ENCODE measurements at regions not wholly inside any gene's neighbourhood (a gene's known extent, or its start where the extent isn't known, plus 50 kb on each side); places are given as distances from the start of the nearest gene placed in this dataset.
"Not testable (repeated sequence)": the region's sequence is repeated elsewhere in the genome, so short reads cannot be mapped to it uniquely, and the experiment has no call there.

- H3K27me3 Mint-ChIP-seq, result peaks cover 31% of the 10 kb centered on the region
- intact Hi-C loops (cut with micrococcal nuclease); H3K9me3 Mint-ChIP-seq; H3K4me1 Mint-ChIP-seq (ENCODE audit: low read depth); H3K4me3 Mint-ChIP-seq; H3K27ac Mint-ChIP-seq; H3K36me3 Mint-ChIP-seq (ENCODE audit: low read depth): not testable (repeated sequence)
These were observed 156.4 kb upstream of the ETV3 start for GRCh38 chr1:157294387-157295145.

- Mint-ChIP-seq H3K27ac (no peak overlapping the region), H3K27me3 (peaks cover 39% of the 10 kb centered on the region), H3K9me3 (no peaks in the 10 kb centered on the region), H3K36me3 (ENCODE audit: low read depth) (no peaks in the 10 kb centered on the region), H3K4me1 (ENCODE audit: low read depth) (peaks cover 12% of the 10 kb centered on the region), H3K4me3 (no peak overlapping the region)
- intact Hi-C loops (cut with micrococcal nuclease), result no loop called here
These were observed 154.8 kb upstream of the ETV3 start for GRCh38 chr1:157292809-157293564.

- peaks cover 41% of the 10 kb centered on the region for H3K27me3 Mint-ChIP-seq
These were observed 154.1 kb upstream of the ETV3 start for GRCh38 chr1:157292302-157292701.

GRCh38 chr1:157291083-157291482 is 152.9 kb upstream of the ETV3 start:
- no peak overlapping the region for H3K4me3 Mint-ChIP-seq
- H3K27me3 Mint-ChIP-seq, result peaks cover 42% of the 10 kb centered on the region
- no peaks in the 10 kb centered on the region for H3K36me3 Mint-ChIP-seq (ENCODE audit: low read depth)
- no peaks in the 10 kb centered on the region for H3K9me3 Mint-ChIP-seq
- H3K27ac Mint-ChIP-seq, result no peak overlapping the region
- H3K4me1 Mint-ChIP-seq (ENCODE audit: low read depth), result peaks cover 12% of the 10 kb centered on the region
- intact Hi-C loops (cut with micrococcal nuclease), result no loop called here

More at GRCh38 chr1:157292302-157292701, 154.1 kb upstream of the ETV3 start:
- intact Hi-C loops (cut with micrococcal nuclease), result no loop called here
- Mint-ChIP-seq H3K9me3 (no peaks in the 10 kb centered on the region), H3K4me1 (ENCODE audit: low read depth) (peaks cover 12% of the 10 kb centered on the region), H3K4me3 (no peak overlapping the region), H3K36me3 (ENCODE audit: low read depth) (no peaks in the 10 kb centered on the region), H3K27ac (no peak overlapping the region)

- Mint-ChIP-seq H3K4me3 (no peak overlapping the region), H3K4me1 (ENCODE audit: low read depth) (peaks cover 12% of the 10 kb centered on the region), H3K9me3 (no peaks in the 10 kb centered on the region), H3K27me3 (peaks cover 41% of the 10 kb centered on the region), H3K36me3 (ENCODE audit: low read depth) (no peaks in the 10 kb centered on the region), H3K27ac (no peak overlapping the region)
- intact Hi-C loops (cut with micrococcal nuclease), result no loop called here
These were observed 151.4 kb upstream of the ETV3 start for GRCh38 chr1:157289424-157290105.

GRCh38 chr1:157288996-157289395 is 150.8 kb upstream of the ETV3 start:
- no peak overlapping the region for H3K27ac Mint-ChIP-seq

GRCh38 chr1:157288492-157288891 is 150.3 kb upstream of the ETV3 start:
- H3K9me3 Mint-ChIP-seq, result no peaks in the 10 kb centered on the region
- H3K4me3 Mint-ChIP-seq, result no peak overlapping the region
- H3K27me3 Mint-ChIP-seq, result peaks cover 44% of the 10 kb centered on the region
- no peaks in the 10 kb centered on the region for H3K36me3 Mint-ChIP-seq (ENCODE audit: low read depth)
- no peak overlapping the region for H3K27ac Mint-ChIP-seq
- H3K4me1 Mint-ChIP-seq (ENCODE audit: low read depth), result peaks cover 12% of the 10 kb centered on the region
- intact Hi-C loops (cut with micrococcal nuclease), result no loop called here

More at GRCh38 chr1:157288996-157289395, 150.8 kb upstream of the ETV3 start:
- intact Hi-C loops (cut with micrococcal nuclease), result no loop called here
- Mint-ChIP-seq H3K4me1 (ENCODE audit: low read depth) (peaks cover 12% of the 10 kb centered on the region), H3K4me3 (no peak overlapping the region), H3K27me3 (peaks cover 42% of the 10 kb centered on the region), H3K36me3 (ENCODE audit: low read depth) (no peaks in the 10 kb centered on the region), H3K9me3 (no peaks in the 10 kb centered on the region)

GRCh38 chr1:157288006-157288405 is 149.8 kb upstream of the ETV3 start:
- no peak overlapping the region for H3K27ac Mint-ChIP-seq
- H3K27me3 Mint-ChIP-seq, result peaks cover 48% of the 10 kb centered on the region
- intact Hi-C loops (cut with micrococcal nuclease), result no loop called here
- H3K4me1 Mint-ChIP-seq (ENCODE audit: low read depth), result peaks cover 12% of the 10 kb centered on the region
- no peaks in the 10 kb centered on the region for H3K9me3 Mint-ChIP-seq
- H3K4me3 Mint-ChIP-seq, result no peak overlapping the region
- no peaks in the 10 kb centered on the region for H3K36me3 Mint-ChIP-seq (ENCODE audit: low read depth)

- intact Hi-C loops (cut with micrococcal nuclease), result no loop called here
- Mint-ChIP-seq H3K9me3 (no peaks in the 10 kb centered on the region), H3K4me3 (no peak overlapping the region), H3K4me1 (ENCODE audit: low read depth) (peaks cover 12% of the 10 kb centered on the region), H3K36me3 (ENCODE audit: low read depth) (no peaks in the 10 kb centered on the region), H3K27ac (no peak overlapping the region), H3K27me3 (peaks cover 53% of the 10 kb centered on the region)
These were observed 149.3 kb upstream of the ETV3 start for GRCh38 chr1:157287462-157287861.

GRCh38 chr1:157286646-157287420 is 148.6 kb upstream of the ETV3 start:
- peaks cover 12% of the 10 kb centered on the region for H3K4me1 Mint-ChIP-seq (ENCODE audit: low read depth)
- no peak overlapping the region for H3K27ac Mint-ChIP-seq
- H3K9me3 Mint-ChIP-seq, result no peaks in the 10 kb centered on the region
- no peak overlapping the region for H3K4me3 Mint-ChIP-seq
- H3K36me3 Mint-ChIP-seq (ENCODE audit: low read depth), result no peaks in the 10 kb centered on the region
- intact Hi-C loops (cut with micrococcal nuclease), result no loop called here
- peaks cover 55% of the 10 kb centered on the region for H3K27me3 Mint-ChIP-seq

GRCh38 chr1:157286096-157286495 is 147.9 kb upstream of the ETV3 start:
- Mint-ChIP-seq H3K4me3 (no peak overlapping the region), H3K4me1 (ENCODE audit: low read depth) (peaks cover 12% of the 10 kb centered on the region), H3K27ac (no peak overlapping the region), H3K9me3 (no peaks in the 10 kb centered on the region), H3K27me3 (peaks cover 59% of the 10 kb centered on the region), H3K36me3 (ENCODE audit: low read depth) (no peaks in the 10 kb centered on the region)
- intact Hi-C loops (cut with micrococcal nuclease), result no loop called here

- intact Hi-C loops (cut with micrococcal nuclease), result no loop called here
- Mint-ChIP-seq H3K4me3 (no peak overlapping the region), H3K4me1 (ENCODE audit: low read depth) (peaks cover 11% of the 10 kb centered on the region), H3K27ac (no peak overlapping the region), H3K36me3 (ENCODE audit: low read depth) (no peaks in the 10 kb centered on the region), H3K27me3 (peaks cover 60% of the 10 kb centered on the region), H3K9me3 (no peaks in the 10 kb centered on the region)
These were observed 146.3 kb upstream of the ETV3 start for GRCh38 chr1:157284451-157284850.

GRCh38 chr1:157279802-157280140 is 141.6 kb upstream of the ETV3 start:
- Mint-ChIP-seq H3K36me3 (ENCODE audit: low read depth) (no peaks in the 10 kb centered on the region), H3K9me3 (no peaks in the 10 kb centered on the region), H3K27me3 (peaks cover 35% of the 10 kb centered on the region), H3K4me1 (ENCODE audit: low read depth) (no peaks in the 10 kb centered on the region), H3K4me3 (no peak overlapping the region), H3K27ac (no peak overlapping the region)
- intact Hi-C loops (cut with micrococcal nuclease), result no loop called here
